Activated naive CD8-positive, alpha-beta T cell treated with anti-CD3 and anti-CD28 coated beads, Interleukin-2, amount 10 ng/mL, durations not matched to agents 7 days and 5 days (primary cell): ENCODE measurements at regions not wholly inside any gene's neighbourhood (a gene's known extent, or its start where the extent isn't known, plus 50 kb on each side); places are given as distances from the start of the nearest gene placed in this dataset.
"Not testable (repeated sequence)": the region's sequence is repeated elsewhere in the genome, so short reads cannot be mapped to it uniquely, and the experiment has no call there.

Source experiments
- ATAC-seq: fragments of 150-1000 bp; cut with Tn5 transposase; one replicate; pipeline ENCODE4 v1.10.0; 2021; ENCODE audit warnings: low read depth, moderate library complexity
- POLR2A ChIA-PET: fragments of 350-600 bp; sonication (Branson Sonifier 250); formaldehyde crosslinking; loops from one replicate; lab custom pipeline; 2021; ENCODE audit warnings: antibody characterized with exemption; lab: Charles Lee
- DNase-seq: peaks from one replicate; pipeline ENCODE4 v3.0.0; 2021
- H3K27ac Mint-ChIP-seq: one replicate; pipeline ENCODE4 v1.8.0; 2022; ENCODE audit warnings: mild to moderate bottlenecking, mixed read lengths
- H3K27me3 Mint-ChIP-seq: one replicate; pipeline ENCODE4 v1.8.0; 2022; ENCODE audit warnings: mild to moderate bottlenecking, moderate library complexity, mixed read lengths
- H3K36me3 Mint-ChIP-seq: one replicate; pipeline ENCODE4 v1.8.0; 2021; ENCODE audit warnings: mild to moderate bottlenecking, mixed read lengths
- H3K4me1 Mint-ChIP-seq: one replicate; pipeline ENCODE4 v1.8.0; 2021; ENCODE audit warnings: mixed read lengths
- H3K4me3 Mint-ChIP-seq: one replicate; pipeline ENCODE4 v1.8.0; 2022; ENCODE audit warnings: mild to moderate bottlenecking, moderate library complexity, mixed read lengths
- H3K9me3 Mint-ChIP-seq: one replicate; pipeline ENCODE4 v1.8.0; 2021; ENCODE audit warnings: mixed read lengths

DNA sequence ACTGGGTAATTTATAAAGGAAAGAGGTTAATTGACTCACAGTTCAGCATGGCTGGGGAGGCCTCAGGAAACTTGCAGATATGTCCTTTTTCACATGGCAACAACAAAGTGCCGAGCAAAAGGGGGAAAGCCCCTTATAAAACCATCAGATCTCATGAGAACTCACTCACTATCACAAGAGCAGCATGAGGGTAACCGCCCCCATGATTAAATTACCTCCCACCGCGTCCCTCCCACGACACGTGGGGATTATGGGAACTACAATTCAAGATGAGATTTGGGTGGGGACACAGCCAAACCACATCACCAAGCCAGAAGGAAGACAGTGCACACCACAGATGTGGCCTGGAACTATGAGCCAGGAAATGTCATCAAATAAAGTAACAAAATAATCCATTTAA is 292.8 kb downstream of the FOXO1 start:
- ATAC-seq = peak; percentile 41
- POLR2A ChIA-PET, H3K27me3 Mint-ChIP-seq, DNase-seq: not testable (repeated sequence)
- Mint-ChIP-seq H3K9me3 (peaks cover 11% of the 10 kb centered on the region), H3K4me3 (peak overlapping the region; percentile 43), H3K4me1 (peaks cover 29% of the 10 kb centered on the region), H3K27ac (peak overlapping the region; percentile 60), H3K36me3 (peaks cover 16% of the 10 kb centered on the region)

DNA sequence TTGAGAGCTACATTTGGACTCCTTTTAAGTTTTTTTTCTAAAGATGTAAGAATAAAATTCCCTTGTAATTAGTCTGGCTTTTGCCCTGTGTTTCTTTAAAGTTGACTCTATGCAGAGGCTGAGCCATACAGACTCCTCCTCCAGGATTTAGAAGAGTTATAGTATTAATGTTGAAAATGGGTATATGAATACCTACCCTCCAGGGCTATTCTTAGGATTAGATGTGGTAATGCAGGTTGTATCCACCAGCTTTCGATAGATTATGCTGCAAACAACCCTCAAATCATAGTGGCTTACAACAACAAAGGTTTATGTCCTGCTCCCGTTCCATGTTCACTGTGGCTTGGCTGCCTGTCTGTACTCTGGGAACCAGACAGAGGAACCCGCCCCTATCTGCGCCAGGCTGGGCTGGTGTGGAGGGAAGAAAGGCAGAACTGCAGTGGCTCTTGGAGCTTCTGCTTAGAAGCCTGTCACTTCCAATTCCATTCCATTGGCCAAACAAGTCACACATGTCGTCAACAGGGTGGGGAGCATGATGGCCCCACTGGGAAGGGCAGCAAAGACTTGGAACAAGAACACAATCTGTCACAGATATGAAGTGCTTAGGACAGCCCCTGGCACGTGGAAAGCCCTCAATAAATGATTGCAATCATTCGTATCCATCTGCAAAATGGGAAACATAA is 290.8 kb downstream of the FOXO1 start:
- Mint-ChIP-seq H3K4me3 (no peak overlapping the region), H3K27ac (no peak overlapping the region), H3K36me3 (peaks cover 14% of the 10 kb centered on the region), H3K9me3 (peaks cover 13% of the 10 kb centered on the region), H3K4me1 (peaks cover 23% of the 10 kb centered on the region), H3K27me3 (no peaks in the 10 kb centered on the region)
- DNase-seq = no peak
- POLR2A ChIA-PET = interaction anchor here (1.0 kb wide), 1 partner anchor 13 kb away, joined by 5 read pairs; no protein-coding TSS in a partner anchor
- no peak for ATAC-seq

DNA sequence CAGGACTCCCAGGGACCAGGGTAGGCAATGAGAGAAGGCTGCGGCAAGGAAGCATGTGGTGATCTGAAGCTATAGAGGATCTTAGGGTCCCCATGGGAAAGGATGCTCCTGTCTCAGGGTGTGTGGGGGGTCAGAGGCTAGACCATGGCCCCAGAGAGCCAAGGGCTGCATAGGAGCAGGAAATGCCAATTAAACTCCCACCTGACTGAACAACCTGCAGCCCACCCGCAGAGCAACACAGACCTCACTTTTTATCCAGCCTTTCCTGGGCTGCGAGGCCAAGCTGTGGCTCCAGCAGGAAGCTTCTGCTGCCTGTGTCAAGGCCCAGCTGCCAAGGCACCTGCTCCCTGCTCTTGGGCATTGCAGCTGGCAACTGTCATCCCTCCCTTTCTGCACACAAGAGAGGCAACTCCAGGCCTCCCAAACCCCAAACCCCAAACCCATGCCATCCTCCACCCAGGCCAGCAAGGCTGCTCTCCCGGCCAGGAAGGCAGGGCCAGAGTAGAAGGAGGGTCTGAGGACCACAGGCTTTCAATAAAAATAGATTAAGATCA is 290.1 kb downstream of the FOXO1 start:
- Mint-ChIP-seq H3K27ac (no peak overlapping the region), H3K36me3 (peaks cover 12% of the 10 kb centered on the region), H3K4me3 (no peak overlapping the region), H3K9me3 (peaks cover 13% of the 10 kb centered on the region), H3K4me1 (peaks cover 16% of the 10 kb centered on the region), H3K27me3 (no peaks in the 10 kb centered on the region)
- DNase-seq (no peak), ATAC-seq (no peak)
- POLR2A ChIA-PET = interaction anchor here (1.0 kb wide), 2 partner anchors 12 to 13 kb away, joined by 4 to 5 read pairs; no protein-coding TSS in a partner anchor

DNA sequence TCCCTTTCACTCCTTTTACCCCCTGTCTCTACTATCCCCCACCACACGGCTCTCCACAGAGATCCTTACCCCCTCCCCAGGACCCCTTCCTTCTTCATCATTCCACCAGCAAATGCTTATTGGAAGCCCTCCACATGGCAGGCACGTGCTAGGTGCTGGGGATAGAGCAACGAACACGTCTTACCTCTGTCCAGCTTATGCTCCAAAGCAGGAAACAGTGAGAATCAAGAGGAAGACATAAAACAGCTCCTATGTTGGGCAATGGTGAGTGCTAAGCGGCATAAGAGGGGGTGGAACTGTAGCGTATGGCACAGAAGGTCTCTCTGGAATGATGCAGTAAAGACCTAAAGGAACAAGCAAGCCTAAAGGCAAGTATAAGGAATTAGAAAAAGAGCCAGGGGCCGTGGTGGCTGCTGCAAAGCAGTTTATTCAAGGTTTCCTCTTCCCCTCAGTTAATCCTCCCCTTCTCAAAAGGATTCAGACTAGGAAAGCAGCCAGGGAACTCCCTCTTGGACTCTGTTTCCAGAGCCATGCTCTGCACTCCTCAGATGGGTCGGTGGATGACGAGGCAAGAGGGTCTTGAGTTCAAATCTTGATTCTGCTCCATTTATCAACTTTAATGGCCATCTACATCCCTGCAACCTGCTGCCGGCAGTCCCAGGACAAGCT is 289.4 kb downstream of the FOXO1 start:
- Mint-ChIP-seq H3K27me3 (no peaks in the 10 kb centered on the region), H3K27ac (peak overlapping the region; percentile 59), H3K36me3 (peaks cover 12% of the 10 kb centered on the region), H3K9me3 (peaks cover 13% of the 10 kb centered on the region), H3K4me3 (no peak overlapping the region), H3K4me1 (peaks cover 14% of the 10 kb centered on the region)
- ATAC-seq (no peak), DNase-seq (no peak)
- POLR2A ChIA-PET = interaction anchor here (1.0 kb wide), 1 partner anchor 12 kb away, joined by 4 read pairs; no protein-coding TSS in a partner anchor

DNA sequence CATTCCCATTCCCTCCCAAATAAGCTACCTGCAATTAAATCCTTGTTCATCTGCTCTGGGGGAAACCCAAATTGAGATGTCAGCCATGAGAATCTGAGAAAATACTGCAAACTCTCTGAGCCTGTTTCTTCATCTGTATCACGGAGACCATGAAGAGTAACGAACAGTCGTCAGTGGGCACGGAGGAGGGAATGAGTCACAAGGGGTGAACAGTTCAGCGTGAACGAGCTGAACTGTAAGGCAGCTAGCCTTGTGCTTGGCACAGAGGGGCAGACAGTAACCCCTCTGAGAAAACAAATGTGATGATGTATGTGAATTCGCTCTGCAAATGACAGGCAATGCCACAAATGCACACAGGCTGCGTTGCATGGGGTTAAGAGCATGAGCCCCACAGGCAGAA is 288.7 kb downstream of the FOXO1 start:
- Mint-ChIP-seq H3K9me3 (peaks cover 13% of the 10 kb centered on the region), H3K4me3 (no peak overlapping the region), H3K27ac (no peak overlapping the region), H3K36me3 (peaks cover 12% of the 10 kb centered on the region), H3K27me3 (no peaks in the 10 kb centered on the region), H3K4me1 (peaks cover 14% of the 10 kb centered on the region)
- DNase-seq = no peak
- ATAC-seq = no peak
- POLR2A ChIA-PET = no interaction called here

DNA sequence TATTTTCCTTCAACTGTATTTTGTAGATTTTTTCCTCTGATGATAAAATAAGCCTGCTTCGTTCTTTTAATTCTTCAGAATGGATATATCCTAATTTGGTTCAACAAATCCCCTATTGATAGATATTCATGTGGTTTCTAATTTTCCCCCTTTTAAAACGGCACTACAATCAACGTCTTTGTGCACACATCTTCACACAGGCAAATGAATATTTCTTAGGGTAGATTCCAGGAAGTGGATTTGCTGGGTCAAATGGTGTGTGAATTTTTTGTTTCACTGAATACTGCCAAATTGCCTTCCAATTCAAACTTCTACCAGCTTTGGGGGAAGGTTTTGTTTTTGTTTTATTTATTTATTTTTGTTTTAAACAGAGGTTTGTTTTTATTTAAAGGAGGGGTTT is 287.2 kb downstream of the FOXO1 start:
- Mint-ChIP-seq H3K4me1 (peaks cover 5% of the 10 kb centered on the region), H3K9me3 (peaks cover 4% of the 10 kb centered on the region), H3K4me3 (no peak overlapping the region), H3K36me3 (peaks cover under 1% of the 10 kb centered on the region), H3K27ac (no peak overlapping the region), H3K27me3 (no peaks in the 10 kb centered on the region)
- POLR2A ChIA-PET = interaction anchor here (0.9 kb wide), 1 partner anchor 173 kb away, joined by 3 read pairs; no protein-coding TSS in a partner anchor
- DNase-seq (no peak), ATAC-seq (no peak)

DNA sequence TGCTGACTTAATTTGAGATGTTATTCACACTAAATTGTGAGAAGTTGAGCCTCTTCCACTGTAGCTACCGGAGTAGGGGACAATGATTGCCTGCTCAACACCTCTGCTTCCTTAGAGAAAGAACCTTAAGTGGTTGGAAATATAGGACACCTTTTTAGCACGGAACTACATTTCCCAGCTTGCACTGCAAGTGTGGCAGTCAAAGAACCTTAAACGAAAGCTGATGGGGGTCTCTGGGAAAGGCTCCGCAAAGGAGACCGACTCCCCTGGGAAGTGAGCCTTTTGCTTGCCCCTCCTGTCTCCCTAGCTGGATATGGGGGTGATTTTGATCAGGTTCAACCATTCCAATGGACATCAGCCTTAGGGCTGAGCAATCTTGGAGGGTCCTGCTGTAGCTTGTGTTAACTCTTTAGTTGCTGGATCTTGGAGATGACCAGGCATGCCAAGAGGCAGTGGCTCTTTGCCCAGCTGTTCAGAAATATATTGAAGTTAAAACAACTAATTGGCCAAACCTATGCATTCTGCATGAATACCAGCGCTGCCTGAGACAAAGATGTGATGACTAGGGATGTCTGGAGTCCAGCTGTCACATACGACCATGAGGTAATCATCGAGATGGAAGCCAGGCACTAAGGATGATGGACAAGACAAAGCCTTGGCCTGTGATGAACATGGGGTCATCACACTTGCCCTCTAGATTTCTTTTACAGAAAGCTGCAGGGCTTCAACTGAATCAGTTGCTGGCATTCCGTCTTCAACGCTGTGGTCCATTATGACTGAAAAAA is 286.5 kb downstream of the FOXO1 start:
- POLR2A ChIA-PET = interaction anchor here (0.9 kb wide), 1 partner anchor 173 kb away, joined by 3 read pairs; no protein-coding TSS in a partner anchor

DNA sequence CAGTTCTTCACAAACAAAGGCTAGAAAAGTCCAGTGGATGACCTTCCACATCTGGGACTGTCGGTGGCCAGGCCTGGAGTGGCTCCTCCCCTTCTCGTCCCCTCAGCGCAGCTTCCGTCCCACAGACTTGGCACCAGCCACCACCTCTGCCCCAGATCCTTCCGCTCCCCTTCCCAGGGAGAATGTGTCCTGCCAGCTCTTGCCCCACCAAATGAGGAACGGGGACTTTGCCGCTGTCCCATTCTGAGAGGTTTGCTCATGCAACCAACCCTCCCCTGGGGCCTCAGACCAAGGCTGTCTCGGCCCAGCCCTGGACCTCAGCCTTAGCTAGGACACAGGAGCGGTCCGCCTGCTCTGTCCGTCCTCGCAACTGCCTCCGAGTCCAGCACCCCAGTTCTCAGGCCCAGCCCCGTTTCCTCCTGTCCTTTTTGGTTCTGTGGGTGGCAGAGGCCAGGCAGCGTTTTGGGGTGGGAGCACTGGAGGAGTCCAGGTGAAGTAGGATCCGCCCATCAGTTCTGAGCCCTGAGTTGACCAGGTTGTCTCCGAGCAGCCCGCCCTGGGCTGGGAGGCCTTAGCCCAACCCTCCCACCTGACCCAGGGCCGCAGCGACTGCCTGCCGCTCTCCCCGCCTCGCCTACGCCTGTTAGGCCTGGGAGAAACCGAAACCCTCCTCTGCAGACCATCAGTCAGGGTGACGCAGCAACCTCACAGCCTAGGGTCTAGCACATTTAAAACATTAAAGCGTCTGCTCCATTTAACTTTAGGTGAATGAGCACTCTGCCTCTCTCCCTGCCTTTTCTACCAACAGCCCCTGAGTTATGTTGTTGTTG is 284.3 kb downstream of the FOXO1 start:
- no peaks in the 10 kb centered on the region for H3K27me3 Mint-ChIP-seq
- no peak overlapping the region for H3K27ac Mint-ChIP-seq
- POLR2A ChIA-PET = no interaction called here

More for the DNA sequence above, 286.5 kb downstream of the FOXO1 start:
- H3K9me3 Mint-ChIP-seq = peaks cover 4% of the 10 kb centered on the region
- no peak overlapping the region for H3K27ac Mint-ChIP-seq
- peaks cover 4% of the 10 kb centered on the region for H3K36me3 Mint-ChIP-seq
- H3K4me3 Mint-ChIP-seq = no peak overlapping the region
- DNase-seq = no peak
- no peaks in the 10 kb centered on the region for H3K27me3 Mint-ChIP-seq
- peaks cover 8% of the 10 kb centered on the region for H3K4me1 Mint-ChIP-seq
- no peak for ATAC-seq

DNA sequence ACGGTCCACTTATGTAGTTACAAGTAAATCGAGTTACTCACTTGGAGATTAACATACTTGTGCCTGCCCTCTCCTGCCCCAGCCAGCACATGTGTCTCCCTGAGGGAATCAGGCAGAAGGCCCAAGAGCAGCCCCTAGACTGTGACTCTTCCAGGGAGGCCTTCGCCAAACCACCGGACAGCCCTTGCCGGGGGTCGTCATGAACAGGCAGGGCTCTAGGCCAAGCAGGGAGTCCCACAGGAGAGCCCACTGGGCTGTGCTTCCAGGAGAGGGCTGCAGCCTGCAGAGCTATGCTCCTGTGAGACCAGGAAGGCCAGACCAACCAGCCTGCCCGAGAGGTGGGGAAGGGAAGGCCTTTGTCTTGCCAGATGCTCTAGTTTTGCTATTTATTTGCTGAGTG is 283.3 kb downstream of the FOXO1 start:
- DNase-seq (no peak), ATAC-seq (no peak)
- H3K36me3 Mint-ChIP-seq = peaks cover 17% of the 10 kb centered on the region
- peaks cover 31% of the 10 kb centered on the region for H3K4me1 Mint-ChIP-seq
- H3K27ac Mint-ChIP-seq = no peak overlapping the region
- H3K9me3 Mint-ChIP-seq = peaks cover 13% of the 10 kb centered on the region
- POLR2A ChIA-PET = no interaction called here
- no peaks in the 10 kb centered on the region for H3K27me3 Mint-ChIP-seq
- no peak overlapping the region for H3K4me3 Mint-ChIP-seq

More for the DNA sequence above, 284.3 kb downstream of the FOXO1 start:
- Mint-ChIP-seq H3K4me1 (peaks cover 22% of the 10 kb centered on the region), H3K9me3 (peaks cover 8% of the 10 kb centered on the region), H3K36me3 (peaks cover 12% of the 10 kb centered on the region), H3K4me3 (no peak overlapping the region)
- ATAC-seq = no peak
- no peak for DNase-seq

DNA sequence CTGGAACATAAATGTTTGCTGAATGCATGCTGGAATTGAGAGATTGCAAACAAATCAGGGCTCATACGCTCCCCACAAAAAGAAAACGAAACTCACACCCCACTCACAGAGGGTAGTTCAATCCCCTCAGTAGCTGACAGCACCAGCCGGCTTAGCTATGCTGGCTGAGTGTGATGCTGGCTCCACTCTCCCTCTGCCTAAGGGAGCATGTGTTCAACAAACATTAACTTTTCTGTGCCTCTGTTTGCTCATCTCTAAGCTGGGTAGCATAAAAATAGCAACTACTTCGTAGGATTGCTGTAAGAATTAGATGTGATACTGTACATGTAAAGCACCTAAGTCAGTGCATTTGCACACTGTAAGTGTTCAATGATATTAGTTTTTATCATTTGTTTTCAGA is 282.6 kb downstream of the FOXO1 start:
- Mint-ChIP-seq H3K4me3 (no peak overlapping the region), H3K36me3 (peaks cover 19% of the 10 kb centered on the region), H3K9me3 (peaks cover 9% of the 10 kb centered on the region), H3K4me1 (peaks cover 37% of the 10 kb centered on the region), H3K27ac (no peak overlapping the region), H3K27me3 (no peaks in the 10 kb centered on the region)
- POLR2A ChIA-PET = no interaction called here
- DNase-seq (no peak), ATAC-seq (no peak)

DNA sequence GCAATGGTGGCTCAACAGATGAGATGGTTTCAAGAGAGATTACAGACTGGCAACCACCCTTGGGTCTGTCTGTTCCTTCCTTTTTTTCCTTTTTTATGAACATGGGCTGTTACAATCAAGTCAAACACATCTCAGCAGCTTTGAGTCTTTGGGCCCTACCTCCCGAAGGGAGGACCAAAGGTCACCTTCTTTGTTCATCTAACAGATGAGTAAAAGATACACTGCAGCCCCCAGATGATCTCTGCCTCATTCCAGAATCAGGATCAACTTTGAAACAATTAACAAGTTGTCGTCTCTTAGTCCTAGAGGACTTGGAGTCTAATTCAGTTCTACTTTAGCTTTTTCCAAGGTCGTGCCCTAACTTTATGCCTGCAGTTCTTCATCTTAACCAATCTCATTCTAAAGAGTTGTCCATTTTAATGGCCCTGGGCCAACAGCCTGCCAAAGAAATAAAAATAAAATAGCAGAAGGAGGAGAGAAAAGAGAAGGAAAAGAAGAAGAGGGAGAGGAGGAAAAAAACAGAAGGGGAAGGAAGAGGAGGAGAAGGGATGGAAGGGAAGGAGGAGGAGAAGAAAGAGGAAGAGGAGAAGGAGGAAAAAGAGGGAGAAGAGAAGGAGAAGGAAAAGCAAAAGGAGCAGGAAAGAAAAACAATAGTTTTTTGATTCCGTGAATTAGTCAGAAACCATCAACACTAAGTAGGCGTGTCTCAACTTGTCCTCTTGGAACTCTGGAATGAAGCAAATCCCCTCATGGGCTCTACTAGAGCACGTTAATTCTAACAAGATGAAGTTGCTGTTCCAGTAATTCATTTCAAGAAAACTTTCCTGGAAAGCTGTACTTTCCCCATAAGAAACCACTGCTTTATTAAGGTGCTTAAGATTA is 281.2 kb downstream of the FOXO1 start:
- no peak for DNase-seq
- peaks cover 19% of the 10 kb centered on the region for H3K36me3 Mint-ChIP-seq
- peaks cover 9% of the 10 kb centered on the region for H3K9me3 Mint-ChIP-seq
- ATAC-seq = no peak
- POLR2A ChIA-PET = no interaction called here
- H3K4me1 Mint-ChIP-seq = peaks cover 44% of the 10 kb centered on the region
- H3K27me3 Mint-ChIP-seq = no peaks in the 10 kb centered on the region
- peak overlapping the region; percentile 5 for H3K27ac Mint-ChIP-seq
- H3K4me3 Mint-ChIP-seq = no peak overlapping the region

DNA sequence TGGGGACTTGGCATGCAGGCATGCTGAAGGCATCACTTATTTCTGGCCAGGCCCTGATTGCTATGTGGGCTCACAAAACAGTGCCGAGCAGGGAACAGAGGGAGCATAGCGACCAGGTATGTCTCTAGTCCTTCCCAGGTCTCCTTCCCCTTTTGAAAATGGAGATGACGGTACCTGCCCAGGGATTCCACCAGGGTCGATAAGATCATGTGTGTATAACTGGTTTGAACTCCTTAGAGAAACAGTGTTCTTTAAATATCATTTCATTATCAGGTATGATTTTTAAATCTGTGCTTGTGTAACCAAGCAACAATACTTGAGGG is 280.6 kb downstream of the FOXO1 start:
- H3K4me3 Mint-ChIP-seq = no peak overlapping the region
- H3K27me3 Mint-ChIP-seq = no peaks in the 10 kb centered on the region
- peaks cover 21% of the 10 kb centered on the region for H3K36me3 Mint-ChIP-seq
- POLR2A ChIA-PET = no interaction called here
- DNase-seq (no peak), ATAC-seq (no peak)
- peaks cover 48% of the 10 kb centered on the region for H3K4me1 Mint-ChIP-seq
- H3K9me3 Mint-ChIP-seq = peaks cover 9% of the 10 kb centered on the region
- H3K27ac Mint-ChIP-seq = peak overlapping the region; percentile 56
